AG09309 (cell line): ENCODE measurements at regions not wholly inside any gene's neighbourhood (a gene's known extent, or its start where the extent isn't known, plus 50 kb on each side); places are given as distances from the start of the nearest gene placed in this dataset.

ENCODE experiments used
- DNase-seq: peaks from one replicate; pipeline ENCODE4 v3.0.0-alpha.2; 2010; ENCODE audit warnings: low read depth
- H3K4me3 ChIP-seq: 2 replicates; pipeline ENCODE4 v1.5.1; 2011; ENCODE audit warnings: mild to moderate bottlenecking, low read depth, low read length, moderate library complexity; ENCODE audit not compliant: control insufficient read depth
- CTCF ChIP-seq: IDR thresholded peaks from 2 replicates; pipeline ENCODE4 v1.5.1; 2011; ENCODE audit warnings: mild to moderate bottlenecking, low read depth, low read length, inconsistent platforms; ENCODE audit not compliant: insufficient read depth, control insufficient read depth; ENCODE audit errors: missing control alignments

- no peak for DNase-seq
- no peak for TF ChIP-seq CTCF
- H3K4me3 ChIP-seq: no peak overlapping the region
Measured at GRCh38 chr4:81704461-81704860, 232.8 kb upstream of the RASGEF1B start.

- no peak overlapping the region for H3K4me3 ChIP-seq
- no peak for TF ChIP-seq CTCF
- no peak for DNase-seq
Measured at GRCh38 chr4:81700189-81700588, 228.5 kb upstream of the RASGEF1B start.

GRCh38 chr4:81698538-81699296, 227.0 kb upstream of the RASGEF1B start:
- no peak for DNase-seq
- no peak for TF ChIP-seq CTCF
- H3K4me3 ChIP-seq: no peak overlapping the region

- TF ChIP-seq CTCF: no peak
- no peak overlapping the region for H3K4me3 ChIP-seq
- no peak for DNase-seq
Measured at GRCh38 chr4:81694176-81694913, 222.6 kb upstream of the RASGEF1B start.

DNA sequence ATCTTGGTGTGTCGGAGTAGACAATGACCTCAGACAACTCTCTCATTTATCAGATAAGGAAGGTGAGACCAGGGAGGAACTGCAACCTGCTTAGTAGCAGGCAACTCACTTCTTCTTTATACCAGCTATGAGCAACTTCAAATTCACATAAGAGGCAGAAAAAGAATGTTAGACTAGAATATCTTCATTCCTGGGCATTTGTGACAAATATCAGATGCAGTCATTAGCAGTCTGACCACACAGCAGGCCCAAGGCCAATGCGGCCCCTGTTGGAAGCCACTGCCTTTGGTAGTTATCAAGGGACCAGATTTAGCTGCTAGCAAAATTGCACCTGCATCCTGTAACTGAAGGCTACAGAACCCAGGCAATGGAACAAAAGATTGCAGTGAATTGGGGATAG, 219.2 kb upstream of the RASGEF1B start:
- no peak for DNase-seq
- no peak for TF ChIP-seq CTCF
- no peak overlapping the region for H3K4me3 ChIP-seq

GRCh38 chr4:81688085-81688484, 216.4 kb upstream of the RASGEF1B start:
- TF ChIP-seq CTCF: no peak
- no peak for DNase-seq
- no peak overlapping the region for H3K4me3 ChIP-seq
